Nephron (organoid): ENCODE measurements at regions not wholly inside any gene's neighbourhood (a gene's known extent, or its start where the extent isn't known, plus 50 kb on each side); places are given as distances from the start of the nearest gene placed in this dataset.

Experiments
- H3K27ac Mint-ChIP-seq, 3 experiments: 2 replicates each; pipeline ENCODE4 v1.8.0; 2020; ENCODE audit warnings: mixed read lengths in 3 of 3, mild to moderate bottlenecking in 2 of 3, moderate library complexity in 1 of 3
- H3K27me3 Mint-ChIP-seq: 2 replicates; pipeline ENCODE4 v1.8.0; 2021; ENCODE audit warnings: low read depth, mild to moderate bottlenecking, moderate library complexity, mixed read lengths
- H3K36me3 Mint-ChIP-seq: 2 replicates; pipeline ENCODE4 v1.8.0; 2020; ENCODE audit warnings: low read depth, mixed read lengths
- H3K4me1 Mint-ChIP-seq: 2 replicates; pipeline ENCODE4 v1.8.0; 2020; ENCODE audit warnings: mixed read lengths
- H3K4me3 Mint-ChIP-seq, 3 experiments: 2 replicates each; pipeline ENCODE4 v1.8.0; 2020; ENCODE audit warnings: mild to moderate bottlenecking in 3 of 3, mixed read lengths in 3 of 3, moderate library complexity in 2 of 3
- H3K9me3 Mint-ChIP-seq: 2 replicates; pipeline ENCODE4 v1.8.0; 2020; ENCODE audit warnings: mixed read lengths
- CTCF ChIP-seq, 3 experiments: fragments of 200-600 bp; sonication (generic); IDR thresholded peaks; one replicate each; pipeline ENCODE4 v1.5.0; 2021; ENCODE audit warnings: antibody characterized with exemption in 3 of 3; ENCODE audit not compliant: unreplicated experiment in 3 of 3

GRCh38 chrX:16022580-16023200, 100.7 kb upstream of the GRPR start:
- H3K27me3 Mint-ChIP-seq: no peaks in the 10 kb centered on the region
- no peaks in the 10 kb centered on the region for H3K4me1 Mint-ChIP-seq
- H3K27ac Mint-ChIP-seq: no peak overlapping the region
- H3K36me3 Mint-ChIP-seq: no peaks in the 10 kb centered on the region
- no peaks in the 10 kb centered on the region for H3K9me3 Mint-ChIP-seq
- H3K4me3 Mint-ChIP-seq: no peak overlapping the region
- no peak for TF ChIP-seq CTCF (IDR thresholded peaks at IDR 0.05; ENCODE audit: unreplicated experiment in 3 of 3)

- no peaks in the 10 kb centered on the region for H3K4me1 Mint-ChIP-seq
- no peak for TF ChIP-seq CTCF (IDR thresholded peaks at IDR 0.05; ENCODE audit: unreplicated experiment in 3 of 3)
- no peak overlapping the region for H3K4me3 Mint-ChIP-seq
- no peak overlapping the region for H3K27ac Mint-ChIP-seq
- H3K36me3 Mint-ChIP-seq: no peaks in the 10 kb centered on the region
- H3K9me3 Mint-ChIP-seq: no peaks in the 10 kb centered on the region
- peaks cover 3% of the 10 kb centered on the region for H3K27me3 Mint-ChIP-seq
These were observed 105.1 kb upstream of the GRPR start for GRCh38 chrX:16018291-16018690.

DNA sequence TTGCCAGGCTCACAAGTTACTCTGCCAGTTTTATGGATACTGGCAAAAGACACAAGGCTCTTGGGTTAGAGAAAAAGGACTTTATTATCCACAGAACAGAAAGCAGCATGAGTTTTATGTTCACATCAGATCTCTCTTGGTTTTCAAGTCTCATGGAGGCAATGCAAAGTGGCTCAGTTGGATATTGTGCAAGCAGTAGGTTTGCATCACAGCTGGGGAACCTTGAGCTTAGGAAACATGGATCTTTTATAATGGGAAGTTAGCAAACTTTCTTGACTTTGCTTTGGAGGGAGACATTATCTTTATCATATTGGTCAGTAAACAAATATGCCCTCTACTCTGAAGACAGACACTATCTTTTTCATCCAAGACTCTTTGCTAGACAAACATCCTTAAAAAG, 109.2 kb upstream of the GRPR start:
- Mint-ChIP-seq H3K27me3 (peaks cover 3% of the 10 kb centered on the region), H3K4me1 (no peaks in the 10 kb centered on the region)

GRCh38 chrX:16012250-16012649, 111.1 kb upstream of the GRPR start:
- peaks cover 3% of the 10 kb centered on the region for H3K27me3 Mint-ChIP-seq
- H3K4me1 Mint-ChIP-seq: no peaks in the 10 kb centered on the region
- no peaks in the 10 kb centered on the region for H3K9me3 Mint-ChIP-seq
- no peak for TF ChIP-seq CTCF (IDR thresholded peaks at IDR 0.05; ENCODE audit: unreplicated experiment in 3 of 3)
- no peak overlapping the region for H3K4me3 Mint-ChIP-seq
- no peak overlapping the region for H3K27ac Mint-ChIP-seq
- no peaks in the 10 kb centered on the region for H3K36me3 Mint-ChIP-seq

More for the DNA sequence above, 109.2 kb upstream of the GRPR start:
- H3K9me3 Mint-ChIP-seq: no peaks in the 10 kb centered on the region
- H3K27ac Mint-ChIP-seq: no peak overlapping the region
- H3K36me3 Mint-ChIP-seq: no peaks in the 10 kb centered on the region
- no peak overlapping the region for H3K4me3 Mint-ChIP-seq
- no peak for TF ChIP-seq CTCF (IDR thresholded peaks at IDR 0.05; ENCODE audit: unreplicated experiment in 3 of 3)

GRCh38 chrX:16005917-16006316, 117.4 kb upstream of the GRPR start:
- TF ChIP-seq CTCF (IDR thresholded peaks at IDR 0.05; ENCODE audit: unreplicated experiment in 3 of 3): no peak
- peak overlapping the region in 1 of 3 experiments; percentile 45 for H3K27ac Mint-ChIP-seq
- H3K4me1 Mint-ChIP-seq: peaks cover 5% of the 10 kb centered on the region
- peaks cover 5% of the 10 kb centered on the region for H3K9me3 Mint-ChIP-seq
- no peak overlapping the region for H3K4me3 Mint-ChIP-seq
- H3K27me3 Mint-ChIP-seq: no peaks in the 10 kb centered on the region
- no peaks in the 10 kb centered on the region for H3K36me3 Mint-ChIP-seq

GRCh38 chrX:16002185-16002584, 121.2 kb upstream of the GRPR start:
- Mint-ChIP-seq H3K9me3 (peaks cover 7% of the 10 kb centered on the region), H3K27ac (no peak overlapping the region), H3K4me3 (no peak overlapping the region), H3K4me1 (peaks cover 5% of the 10 kb centered on the region), H3K27me3 (no peaks in the 10 kb centered on the region), H3K36me3 (no peaks in the 10 kb centered on the region)
- TF ChIP-seq CTCF (IDR thresholded peaks at IDR 0.05; ENCODE audit: unreplicated experiment in 3 of 3): no peak
